CD4-positive, alpha-beta T cell (primary cell): ENCODE measurements at regions not wholly inside any gene's neighbourhood (a gene's known extent, or its start where the extent isn't known, plus 50 kb on each side); places are given as distances from the start of the nearest gene placed in this dataset.

Source experiments
- ATAC-seq: fragments of 200-7000 bp; cut with Tn5 transposase; one replicate; pipeline ENCODE4 v1.10.0; 2022; ENCODE audit warnings: mild to moderate bottlenecking; ENCODE audit not compliant: poor library complexity
- CTCF ChIA-PET: fragments of 350-600 bp; sonication (Branson Sonifier 250); formaldehyde crosslinking; loops from one replicate; lab custom pipeline; 2021; ENCODE audit warnings: antibody characterized with exemption, inconsistent platforms; lab: Charles Lee
- POLR2A ChIA-PET: fragments of 350-600 bp; sonication (Branson Sonifier 250); formaldehyde crosslinking; loops from one replicate; lab custom pipeline; 2021; ENCODE audit warnings: antibody characterized with exemption, inconsistent platforms; lab: Charles Lee
- DNase-seq, 14 experiments: peaks; one replicate each; pipeline ENCODE4 v3.0.0-alpha.2; 2013 to 2020; ENCODE audit warnings: mixed read lengths in 2 of 14
- H3K27ac ChIP-seq, 2 donors: one replicate each; pipeline versions ENCODE4 v1.5.1 to v1.7.0; 2013; ENCODE audit warnings: low read length in 2 of 2, low read depth in 1 of 2, mild to moderate bottlenecking in 1 of 2
- H3K27me3 ChIP-seq, 2 experiments: 1 replicate in 1 of 2; 2 replicates in 1 of 2; pipeline versions ENCODE4 v1.6.1 to v1.7.0; 2013; ENCODE audit warnings: low read length in 2 of 2, control low read depth in 1 of 2, mild to moderate bottlenecking in 1 of 2, moderate library complexity in 1 of 2; ENCODE audit not compliant: insufficient read depth in 2 of 2, control insufficient read depth in 1 of 2
- H3K36me3 ChIP-seq: one replicate; pipeline ENCODE4 v1.6.1; 2013; ENCODE audit warnings: low read length, control low read depth; ENCODE audit not compliant: insufficient read depth
- H3K4me1 ChIP-seq: one replicate; pipeline ENCODE4 v1.6.1; 2013; ENCODE audit warnings: low read length, control low read depth; ENCODE audit not compliant: insufficient read depth
- H3K4me3 ChIP-seq: one replicate; pipeline ENCODE4 v1.5.1; 2013; ENCODE audit warnings: mild to moderate bottlenecking, low read length, moderate library complexity
- H3K9me3 ChIP-seq, 2 experiments: 1 replicate in 1 of 2; 2 replicates in 1 of 2; pipeline versions ENCODE4 v1.6.1 to v1.7.0; 2013; ENCODE audit warnings: low read length in 2 of 2, mild to moderate bottlenecking in 2 of 2, control low read depth in 1 of 2, moderate library complexity in 1 of 2; ENCODE audit not compliant: control insufficient read depth in 1 of 2, insufficient read depth in 1 of 2
- H3K27ac Mint-ChIP-seq: one replicate; pipeline ENCODE4 v1.8.0; 2020; ENCODE audit warnings: mixed read lengths
- H3K27me3 Mint-ChIP-seq: one replicate; pipeline ENCODE4 v1.8.0; 2021; ENCODE audit warnings: mixed read lengths
- H3K36me3 Mint-ChIP-seq: one replicate; pipeline ENCODE4 v1.8.0; 2021; ENCODE audit warnings: low read depth, mixed read lengths
- H3K4me1 Mint-ChIP-seq: one replicate; pipeline ENCODE4 v1.8.0; 2021; ENCODE audit warnings: low read depth, mixed read lengths
- H3K4me3 Mint-ChIP-seq: one replicate; pipeline ENCODE4 v1.8.0; 2020; ENCODE audit warnings: mild to moderate bottlenecking, mixed read lengths
- H3K9me3 Mint-ChIP-seq: one replicate; pipeline ENCODE4 v1.8.0; 2020; ENCODE audit warnings: mixed read lengths
- CTCF ChIP-seq: fragments of 200-600 bp; IDR thresholded peaks from one replicate; pipeline ENCODE4 v1.8.0; 2022; ENCODE audit warnings: antibody characterized with exemption, mild to moderate bottlenecking
- intact Hi-C, 2 experiments: fragments of 100-400 bp; cut with DNase I in 1 of 2; cut with micrococcal nuclease in 1 of 2; formaldehyde crosslinking; loops; one replicate each; pipeline versions ENCODE4 v1.15.1 to v1.9.0; 2023 to 2025; cut with DNase I, micrococcal nuclease

GRCh38 chr3:83625261-83625660 lies 1333.5 kb upstream of the CADM2 start:
- Mint-ChIP-seq H3K9me3 (peaks cover 2% of the 10 kb centered on the region), H3K27me3 (no peaks in the 10 kb centered on the region), H3K4me3 (no peak overlapping the region), H3K36me3 (no peaks in the 10 kb centered on the region), H3K27ac (no peak overlapping the region), H3K4me1 (no peaks in the 10 kb centered on the region)
- ChIA-PET CTCF (no interaction called here), POLR2A (no interaction called here)
- H3K4me1 ChIP-seq, result no peaks in the 10 kb centered on the region
- TF ChIP-seq CTCF, result no peak
- no peaks in the 10 kb centered on the region for H3K36me3 ChIP-seq
- intact Hi-C loops, result no loop called here
- H3K27ac ChIP-seq, result no peak overlapping the region
- H3K27me3 ChIP-seq, result no peaks in the 10 kb centered on the region
- H3K9me3 ChIP-seq, result peaks cover 0 to 4% of the 10 kb centered on the region in 2 experiments
- ATAC-seq (no peak), DNase-seq (no peak)
- no peak overlapping the region for H3K4me3 ChIP-seq

GRCh38 chr3:83628471-83628870 lies 1330.3 kb upstream of the CADM2 start:
- ChIA-PET CTCF (no interaction called here), POLR2A (no interaction called here)
- Histone ChIP-seq H3K27ac (no peak overlapping the region), H3K4me1 (no peaks in the 10 kb centered on the region), H3K36me3 (no peaks in the 10 kb centered on the region), H3K9me3 (peaks cover 0 to 4% of the 10 kb centered on the region in 2 experiments), H3K27me3 (no peaks in the 10 kb centered on the region), H3K4me3 (no peak overlapping the region)
- intact Hi-C loops, result no loop called here
- Mint-ChIP-seq H3K4me1 (no peaks in the 10 kb centered on the region), H3K27me3 (no peaks in the 10 kb centered on the region), H3K4me3 (no peak overlapping the region), H3K36me3 (no peaks in the 10 kb centered on the region), H3K27ac (no peak overlapping the region), H3K9me3 (peaks cover 2% of the 10 kb centered on the region)
- DNase-seq (no peak), ATAC-seq (no peak)
- no peak for TF ChIP-seq CTCF

- H3K36me3 ChIP-seq, result no peaks in the 10 kb centered on the region
- no peak overlapping the region for H3K4me3 ChIP-seq
- no peaks in the 10 kb centered on the region for H3K4me1 ChIP-seq
- no peaks in the 10 kb centered on the region for H3K27me3 ChIP-seq
- Mint-ChIP-seq H3K9me3 (peaks cover 3% of the 10 kb centered on the region), H3K4me1 (no peaks in the 10 kb centered on the region), H3K36me3 (no peaks in the 10 kb centered on the region), H3K4me3 (no peak overlapping the region), H3K27ac (no peak overlapping the region), H3K27me3 (no peaks in the 10 kb centered on the region)
- POLR2A ChIA-PET, result no interaction called here
- H3K9me3 ChIP-seq, result no peaks in the 10 kb centered on the region
- intact Hi-C loops, result no loop called here
- H3K27ac ChIP-seq, result no peak overlapping the region
- no peak for DNase-seq
- no peak for TF ChIP-seq CTCF
- no peak for ATAC-seq
- CTCF ChIA-PET, result no interaction called here
These were observed 1326.3 kb upstream of the CADM2 start for GRCh38 chr3:83632526-83632925.
